ENCODE measurements at regions not wholly inside any gene's neighbourhood (a gene's known extent, or its start where the extent isn't known, plus 50 kb on each side); places are given as distances from the start of the nearest gene placed in this dataset.

DNA sequence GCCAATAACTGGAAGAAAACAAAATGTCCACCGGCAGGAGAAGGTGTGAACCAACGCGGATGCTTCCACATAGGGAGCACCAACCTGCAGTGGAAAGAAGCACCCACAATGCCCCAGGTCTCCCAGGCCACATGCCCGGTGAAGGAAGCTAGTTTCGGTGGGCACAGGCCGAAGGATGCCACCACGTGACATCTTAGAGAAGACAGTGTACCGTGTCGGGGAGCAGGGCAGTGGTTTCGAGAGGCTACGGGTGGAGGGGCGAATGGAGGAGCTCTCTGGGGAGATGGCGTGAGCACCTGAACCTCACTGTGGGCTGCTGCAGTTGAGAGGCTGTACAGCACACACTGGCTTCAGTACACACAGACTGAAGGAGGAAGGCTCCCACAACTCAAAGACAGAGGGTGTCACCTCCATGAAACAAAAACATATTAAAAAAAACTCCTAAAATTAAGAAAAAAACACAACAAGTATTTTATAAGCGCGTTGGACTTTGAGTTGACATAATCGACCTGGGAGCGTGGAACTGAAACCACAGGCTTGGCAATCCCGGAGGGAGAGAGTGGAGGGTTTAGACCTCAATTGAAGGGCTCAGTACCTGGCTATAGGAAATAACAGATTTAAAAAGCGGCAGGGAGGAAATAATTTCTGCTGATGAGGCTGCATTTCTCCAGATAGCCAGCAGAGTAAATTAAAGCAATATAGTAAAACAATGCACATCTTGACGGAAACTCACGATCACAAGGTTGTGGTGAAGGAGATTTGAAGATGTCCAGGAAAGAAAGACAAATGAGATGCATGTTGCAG, 160.1 kb downstream of the RTP5 start:
- no peaks in the 10 kb centered on the region for H3K9me2 ChIP-seq (replicated peaks; ENCODE audit: insufficient read depth, low read length)
- no peaks in the 10 kb centered on the region for H4K20me1 ChIP-seq (ENCODE audit: low read depth, low read length)

DNA sequence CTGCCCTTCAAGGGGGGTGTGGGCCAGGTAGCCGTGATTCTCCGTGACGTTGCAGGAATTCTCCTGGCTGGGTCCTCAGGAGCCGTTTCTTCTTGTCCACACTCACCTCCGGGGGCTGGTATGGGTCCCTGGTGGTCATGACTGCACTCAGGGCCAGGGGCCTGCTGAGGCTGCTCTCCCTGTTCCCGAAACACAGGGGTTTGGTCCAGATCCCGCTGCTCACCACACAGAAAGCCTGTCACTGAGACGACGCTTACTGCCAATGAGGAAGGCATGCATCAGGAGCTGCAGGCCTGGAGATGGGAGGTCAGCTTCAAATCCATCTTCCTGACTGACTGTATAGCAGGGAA, 160.7 kb downstream of the RTP5 start:
- TF ChIP-seq, protein P1, sequence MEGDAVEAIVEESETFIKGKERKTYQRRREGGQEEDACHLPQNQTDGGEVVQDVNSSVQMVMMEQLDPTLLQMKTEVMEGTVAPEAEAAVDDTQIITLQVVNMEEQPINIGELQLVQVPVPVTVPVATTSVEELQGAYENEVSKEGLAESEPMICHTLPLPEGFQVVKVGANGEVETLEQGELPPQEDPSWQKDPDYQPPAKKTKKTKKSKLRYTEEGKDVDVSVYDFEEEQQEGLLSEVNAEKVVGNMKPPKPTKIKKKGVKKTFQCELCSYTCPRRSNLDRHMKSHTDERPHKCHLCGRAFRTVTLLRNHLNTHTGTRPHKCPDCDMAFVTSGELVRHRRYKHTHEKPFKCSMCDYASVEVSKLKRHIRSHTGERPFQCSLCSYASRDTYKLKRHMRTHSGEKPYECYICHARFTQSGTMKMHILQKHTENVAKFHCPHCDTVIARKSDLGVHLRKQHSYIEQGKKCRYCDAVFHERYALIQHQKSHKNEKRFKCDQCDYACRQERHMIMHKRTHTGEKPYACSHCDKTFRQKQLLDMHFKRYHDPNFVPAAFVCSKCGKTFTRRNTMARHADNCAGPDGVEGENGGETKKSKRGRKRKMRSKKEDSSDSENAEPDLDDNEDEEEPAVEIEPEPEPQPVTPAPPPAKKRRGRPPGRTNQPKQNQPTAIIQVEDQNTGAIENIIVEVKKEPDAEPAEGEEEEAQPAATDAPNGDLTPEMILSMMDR (IDR thresholded peaks at IDR 0.05; ENCODE audit: insufficient read depth, low read length, poor library complexity, severe bottlenecking), result no peak
- no peak for TF ChIP-seq EZH2phosphoT487 (conservative IDR thresholded peaks at IDR 0.05; ENCODE audit: low read length)
- H4K20me1 ChIP-seq (ENCODE audit: low read depth, low read length), result no peaks in the 10 kb centered on the region
- H3K9ac ChIP-seq (ENCODE audit: low read length), result no peak overlapping the region
- H3K4me3 ChIP-seq (ENCODE audit: insufficient read depth, low read length, poor library complexity, severe bottlenecking), result no peak overlapping the region
- H3K27ac ChIP-seq (ENCODE audit: low read depth, low read length), result no peak overlapping the region
- H3K9me2 ChIP-seq (replicated peaks; ENCODE audit: insufficient read depth, low read length), result no peaks in the 10 kb centered on the region
- H3F3A ChIP-seq (ENCODE audit: insufficient read depth), result no peaks in the 10 kb centered on the region
- H3K9me3 ChIP-seq (ENCODE audit: insufficient read depth, low read length), result no peaks in the 10 kb centered on the region
- H3K36me3 ChIP-seq (ENCODE audit: low read length), result no peaks in the 10 kb centered on the region
- no peak overlapping the region for H3K4me2 ChIP-seq (ENCODE audit: low read depth, low read length, poor library complexity, severe bottlenecking)
- H2AFZ ChIP-seq (ENCODE audit: low read depth, low read length, severe bottlenecking), result no peak overlapping the region
- H3K27me3 ChIP-seq (ENCODE audit: low read length), result no peaks in the 10 kb centered on the region
- no peaks in the 10 kb centered on the region for H3K79me2 ChIP-seq (ENCODE audit: insufficient read depth, low read length)

More for the DNA sequence above, 160.1 kb downstream of the RTP5 start:
- Histone ChIP-seq H3K36me3 (ENCODE audit: low read length) (no peaks in the 10 kb centered on the region), H3F3A (ENCODE audit: insufficient read depth) (no peaks in the 10 kb centered on the region), H3K9ac (ENCODE audit: low read length) (no peak overlapping the region), H3K27ac (ENCODE audit: low read depth, low read length) (no peak overlapping the region), H3K79me2 (ENCODE audit: insufficient read depth, low read length) (no peaks in the 10 kb centered on the region), H3K4me2 (ENCODE audit: low read depth, low read length, poor library complexity, severe bottlenecking) (no peak overlapping the region), H2AFZ (ENCODE audit: low read depth, low read length, severe bottlenecking) (no peak overlapping the region), H3K27me3 (ENCODE audit: low read length) (no peaks in the 10 kb centered on the region), H3K9me3 (ENCODE audit: insufficient read depth, low read length) (no peaks in the 10 kb centered on the region), H3K4me3 (ENCODE audit: insufficient read depth, low read length, poor library complexity, severe bottlenecking) (no peak overlapping the region)
- TF ChIP-seq EZH2phosphoT487 (conservative IDR thresholded peaks at IDR 0.05; ENCODE audit: low read length), result no peak
- TF ChIP-seq, protein P1 (IDR thresholded peaks at IDR 0.05; ENCODE audit: insufficient read depth, low read length, poor library complexity, severe bottlenecking), result no peak

DNA sequence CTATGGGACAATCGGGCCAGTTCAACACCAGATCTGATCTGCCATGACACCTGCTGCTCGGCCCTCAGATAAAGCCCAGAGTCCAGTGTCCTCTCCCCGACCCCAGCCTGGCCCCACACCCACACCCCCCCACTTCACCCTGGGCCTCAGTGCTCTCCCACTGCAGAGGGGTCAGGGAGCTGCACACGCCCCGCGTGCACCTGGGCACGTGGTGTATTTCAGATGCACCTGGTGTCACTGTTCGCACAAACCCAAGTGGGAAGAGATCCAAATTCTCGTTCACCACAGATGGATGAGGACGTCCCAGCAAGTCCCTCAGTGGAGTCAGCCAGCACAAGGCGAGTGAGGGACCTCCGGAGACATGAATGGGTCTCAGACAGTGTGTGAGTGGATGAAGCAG, 161.3 kb downstream of the RTP5 start:
- Histone ChIP-seq H3K79me2 (ENCODE audit: insufficient read depth, low read length) (no peaks in the 10 kb centered on the region), H3K9ac (ENCODE audit: low read length) (no peak overlapping the region), H3K27ac (ENCODE audit: low read depth, low read length) (no peak overlapping the region), H3F3A (ENCODE audit: insufficient read depth) (no peaks in the 10 kb centered on the region), H3K9me3 (ENCODE audit: insufficient read depth, low read length) (no peaks in the 10 kb centered on the region), H3K27me3 (ENCODE audit: low read length) (no peaks in the 10 kb centered on the region), H3K4me2 (ENCODE audit: low read depth, low read length, poor library complexity, severe bottlenecking) (no peak overlapping the region), H3K4me3 (ENCODE audit: insufficient read depth, low read length, poor library complexity, severe bottlenecking) (no peak overlapping the region), H2AFZ (ENCODE audit: low read depth, low read length, severe bottlenecking) (no peak overlapping the region), H3K9me2 (replicated peaks; ENCODE audit: insufficient read depth, low read length) (no peaks in the 10 kb centered on the region), H3K36me3 (ENCODE audit: low read length) (no peaks in the 10 kb centered on the region), H4K20me1 (ENCODE audit: low read depth, low read length) (no peaks in the 10 kb centered on the region)
- TF ChIP-seq, protein P1 (IDR thresholded peaks at IDR 0.05; ENCODE audit: insufficient read depth, low read length, poor library complexity, severe bottlenecking), result no peak
- no peak for TF ChIP-seq EZH2phosphoT487 (conservative IDR thresholded peaks at IDR 0.05; ENCODE audit: low read length)

Data from SU-DHL-6 (cell line).